ENCODE measurements at regions not wholly inside any gene's neighbourhood (a gene's known extent, or its start where the extent isn't known, plus 50 kb on each side); places are given as distances from the start of the nearest gene placed in this dataset.

- no peak for TF ChIP-seq CTCF (IDR thresholded peaks at IDR 0.05)
- TF ChIP-seq POLR2A (IDR thresholded peaks at IDR 0.05): no peak
These were observed 546.9 kb upstream of the CFAP20DC start for GRCh38 chr3:59596741-59597140.
